Lower lobe of right lung (tissue), 2 donors: ENCODE measurements at regions not wholly inside any gene's neighbourhood (a gene's known extent, or its start where the extent isn't known, plus 50 kb on each side); places are given as distances from the start of the nearest gene placed in this dataset.

Source experiments
- ATAC-seq, 2 donors: fragments of 200-7000 bp; cut with Tn5 transposase; one replicate each; pipeline ENCODE4 v1.9.1; 2020 to 2022; ENCODE audit warnings: mild to moderate bottlenecking in 2 of 2, moderate library complexity in 2 of 2
- DNase-seq: peaks from one replicate; pipeline ENCODE4 v3.0.0-alpha.2; 2020
- H3K27ac ChIP-seq: fragments of 200-600 bp; one replicate; pipeline ENCODE4 v1.8.0; 2022
- H3K27me3 ChIP-seq: fragments of 200-600 bp; one replicate; pipeline ENCODE4 v1.8.0; 2022; ENCODE audit warnings: low read depth
- H3K36me3 ChIP-seq: fragments of 200-600 bp; one replicate; pipeline ENCODE4 v1.8.0; 2022; ENCODE audit warnings: mild to moderate bottlenecking
- H3K4me1 ChIP-seq: fragments of 200-600 bp; one replicate; pipeline ENCODE4 v1.8.0; 2022
- H3K4me3 ChIP-seq: fragments of 200-600 bp; one replicate; pipeline ENCODE4 v1.8.0; 2022; ENCODE audit warnings: mild to moderate bottlenecking
- H3K9me3 ChIP-seq: fragments of 200-600 bp; one replicate; pipeline ENCODE4 v1.8.0; 2022
- CTCF ChIP-seq: fragments of 200-600 bp; IDR thresholded peaks from one replicate; pipeline ENCODE4 v1.8.0; 2022; ENCODE audit warnings: antibody characterized with exemption, mild to moderate bottlenecking
- intact Hi-C: fragments of 100-400 bp; cut with DNase I; formaldehyde crosslinking; loops from one replicate; pipeline ENCODE4 v1.11.0; 2022
- donor health status: DM: no; HTN: yes; CAD: no; lungs with severe emphysema.

GRCh38 chr2:145394181-145394580, 874.3 kb upstream of the ZEB2 start:
- no peaks in the 10 kb centered on the region for H3K4me1 ChIP-seq
- TF ChIP-seq CTCF: no peak
- H3K27me3 ChIP-seq: no peaks in the 10 kb centered on the region
- no peak for DNase-seq
- H3K4me3 ChIP-seq: no peak overlapping the region
- ATAC-seq: no peak
- intact Hi-C loops: no loop called here
- H3K9me3 ChIP-seq: no peaks in the 10 kb centered on the region
- no peak overlapping the region for H3K27ac ChIP-seq
- no peaks in the 10 kb centered on the region for H3K36me3 ChIP-seq

- no peak for DNase-seq
- intact Hi-C loops: no loop called here
- ATAC-seq: no peak
Measured at GRCh38 chr2:145386973-145387372, 867.1 kb upstream of the ZEB2 start.

GRCh38 chr2:145383961-145384360, 864.0 kb upstream of the ZEB2 start:
- DNase-seq (no peak), ATAC-seq (no peak)
- H3K27ac ChIP-seq: no peak overlapping the region
- no peaks in the 10 kb centered on the region for H3K36me3 ChIP-seq
- intact Hi-C loops: no loop called here
- no peaks in the 10 kb centered on the region for H3K27me3 ChIP-seq
- no peaks in the 10 kb centered on the region for H3K9me3 ChIP-seq
- H3K4me1 ChIP-seq: no peaks in the 10 kb centered on the region
- TF ChIP-seq CTCF: no peak
- no peak overlapping the region for H3K4me3 ChIP-seq

More at GRCh38 chr2:145386973-145387372, 867.1 kb upstream of the ZEB2 start:
- no peaks in the 10 kb centered on the region for H3K36me3 ChIP-seq
- no peak overlapping the region for H3K27ac ChIP-seq
- H3K9me3 ChIP-seq: no peaks in the 10 kb centered on the region
- TF ChIP-seq CTCF: no peak
- no peaks in the 10 kb centered on the region for H3K4me1 ChIP-seq
- H3K4me3 ChIP-seq: no peak overlapping the region
- no peaks in the 10 kb centered on the region for H3K27me3 ChIP-seq

GRCh38 chr2:145380436-145381017, 860.6 kb upstream of the ZEB2 start:
- no peak for ATAC-seq
- no peaks in the 10 kb centered on the region for H3K4me1 ChIP-seq
- intact Hi-C loops: no loop called here

GRCh38 chr2:145379934-145380333, 860.0 kb upstream of the ZEB2 start:
- Histone ChIP-seq H3K27me3 (no peaks in the 10 kb centered on the region), H3K27ac (no peak overlapping the region), H3K36me3 (no peaks in the 10 kb centered on the region), H3K4me1 (no peaks in the 10 kb centered on the region), H3K9me3 (no peaks in the 10 kb centered on the region), H3K4me3 (no peak overlapping the region)
- no peak for TF ChIP-seq CTCF
- DNase-seq (no peak), ATAC-seq (no peak)
- intact Hi-C loops: no loop called here

More at GRCh38 chr2:145380436-145381017, 860.6 kb upstream of the ZEB2 start:
- TF ChIP-seq CTCF: no peak
- no peaks in the 10 kb centered on the region for H3K9me3 ChIP-seq
- DNase-seq: no peak
- no peaks in the 10 kb centered on the region for H3K27me3 ChIP-seq
- no peaks in the 10 kb centered on the region for H3K36me3 ChIP-seq
- H3K27ac ChIP-seq: no peak overlapping the region
- no peak overlapping the region for H3K4me3 ChIP-seq
